Endothelial cell of umbilical vein (primary cell): ENCODE measurements at regions not wholly inside any gene's neighbourhood (a gene's known extent, or its start where the extent isn't known, plus 50 kb on each side); places are given as distances from the start of the nearest gene placed in this dataset.
"Not testable (repeated sequence)": the region's sequence is repeated elsewhere in the genome, so short reads cannot be mapped to it uniquely, and the experiment has no call there.

Experiments
- EZH2 ChIP-seq: IDR thresholded peaks from 2 replicates; pipeline ENCODE4 v1.6.1; 2012; ENCODE audit warnings: borderline replicate concordance, low read depth, mild to moderate bottlenecking, moderate library complexity, low read length, inconsistent platforms; ENCODE audit not compliant: severe bottlenecking
- POLR2A ChIP-seq: IDR thresholded peaks from 2 replicates; pipeline ENCODE4 v1.6.1; 2012; ENCODE audit warnings: low read depth, mild to moderate bottlenecking, control low read depth, low read length
- POLR2AphosphoS5 ChIP-seq: IDR thresholded peaks from 2 replicates; pipeline ENCODE4 v1.6.1; 2012; ENCODE audit warnings: low read depth, mild to moderate bottlenecking, control low read depth, low read length, moderate library complexity; ENCODE audit not compliant: insufficient read depth
- TF ChIP-seq, protein P1 (sequence below), 2 donors: IDR thresholded peaks; 1 replicate in 1 of 2; 2 replicates in 1 of 2; pipeline ENCODE4 v1.5.1; 2011; ENCODE audit warnings: low read length in 2 of 2, mild to moderate bottlenecking in 2 of 2, moderate library complexity in 2 of 2, control low read depth in 1 of 2, inconsistent platforms in 1 of 2, low read depth in 1 of 2; ENCODE audit not compliant: insufficient read depth in 1 of 2; ENCODE audit errors: extremely low read depth in 1 of 2
- TF ChIP-seq, protein P2 (sequence below): IDR thresholded peaks from 2 replicates; pipeline ENCODE4 v1.6.1; 2011; ENCODE audit not compliant: insufficient read depth, insufficient read length

- TF ChIP-seq, protein P1, sequence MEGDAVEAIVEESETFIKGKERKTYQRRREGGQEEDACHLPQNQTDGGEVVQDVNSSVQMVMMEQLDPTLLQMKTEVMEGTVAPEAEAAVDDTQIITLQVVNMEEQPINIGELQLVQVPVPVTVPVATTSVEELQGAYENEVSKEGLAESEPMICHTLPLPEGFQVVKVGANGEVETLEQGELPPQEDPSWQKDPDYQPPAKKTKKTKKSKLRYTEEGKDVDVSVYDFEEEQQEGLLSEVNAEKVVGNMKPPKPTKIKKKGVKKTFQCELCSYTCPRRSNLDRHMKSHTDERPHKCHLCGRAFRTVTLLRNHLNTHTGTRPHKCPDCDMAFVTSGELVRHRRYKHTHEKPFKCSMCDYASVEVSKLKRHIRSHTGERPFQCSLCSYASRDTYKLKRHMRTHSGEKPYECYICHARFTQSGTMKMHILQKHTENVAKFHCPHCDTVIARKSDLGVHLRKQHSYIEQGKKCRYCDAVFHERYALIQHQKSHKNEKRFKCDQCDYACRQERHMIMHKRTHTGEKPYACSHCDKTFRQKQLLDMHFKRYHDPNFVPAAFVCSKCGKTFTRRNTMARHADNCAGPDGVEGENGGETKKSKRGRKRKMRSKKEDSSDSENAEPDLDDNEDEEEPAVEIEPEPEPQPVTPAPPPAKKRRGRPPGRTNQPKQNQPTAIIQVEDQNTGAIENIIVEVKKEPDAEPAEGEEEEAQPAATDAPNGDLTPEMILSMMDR (IDR thresholded peaks at IDR 0.05; ENCODE audit: extremely low read depth in 1 of 2, insufficient read depth in 1 of 2, low read depth in 1 of 2, low read length in 2 of 2): not testable (repeated sequence)
- not testable (repeated sequence) for TF ChIP-seq POLR2A, POLR2AphosphoS5, EZH2
- TF ChIP-seq, protein P2, sequence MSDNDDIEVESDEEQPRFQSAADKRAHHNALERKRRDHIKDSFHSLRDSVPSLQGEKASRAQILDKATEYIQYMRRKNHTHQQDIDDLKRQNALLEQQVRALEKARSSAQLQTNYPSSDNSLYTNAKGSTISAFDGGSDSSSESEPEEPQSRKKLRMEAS: not testable (repeated sequence)
Observed at GRCh38 chr10:34055410-34055985, 721.0 kb upstream of the NRP1 start.
